ENCODE measurements at regions not wholly inside any gene's neighbourhood (a gene's known extent, or its start where the extent isn't known, plus 50 kb on each side); places are given as distances from the start of the nearest gene placed in this dataset.
A peak's percentile ranks its signal among the peaks of the same experiment; 100 is the strongest.

DNA sequence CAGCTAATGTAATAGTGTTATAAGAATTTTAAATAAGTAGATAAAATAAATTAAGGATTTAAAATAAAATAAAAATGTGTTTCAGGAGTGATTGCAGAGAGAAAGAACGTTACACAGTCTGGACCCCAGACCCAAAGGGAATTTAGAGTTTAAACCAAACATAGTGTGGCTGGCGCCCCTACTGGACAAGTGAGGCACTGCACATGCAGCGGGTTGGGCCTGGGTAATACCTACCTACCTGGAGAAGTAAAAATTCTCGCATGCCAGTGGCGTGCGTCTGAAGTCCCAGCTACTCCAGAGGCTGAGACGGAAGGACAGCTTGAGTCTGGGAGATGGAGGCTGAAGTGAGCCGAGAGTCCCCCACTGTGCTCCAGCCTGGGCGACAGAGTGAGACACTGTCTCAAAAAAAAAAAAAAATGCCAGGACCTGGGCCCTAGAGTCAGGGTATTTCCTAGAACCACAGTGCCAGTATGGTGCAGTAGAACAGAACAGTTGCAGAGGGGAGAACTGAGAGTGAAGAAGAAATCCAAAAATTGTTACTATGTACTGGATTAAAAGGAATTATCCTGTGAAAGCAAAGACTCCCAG lies 71.4 kb upstream of the TCF21 start:
- Histone ChIP-seq H3K9ac (ENCODE audit: low read depth in 1 of 2, low read length in 2 of 2) (no peak overlapping the region), H3K27me3 (ENCODE audit: control insufficient read depth in 4 of 4, insufficient read depth in 4 of 4, low read length in 3 of 4) (no peaks in the 10 kb centered on the region), H3K9me3 (ENCODE audit: control insufficient read depth in 4 of 4, low read length in 3 of 4) (no peaks in the 10 kb centered on the region), H3K4me3 (ENCODE audit: low read depth in 1 of 3, low read length in 3 of 3) (no peak overlapping the region), H3K27ac (ENCODE audit: low read depth in 1 of 2, low read length in 2 of 2) (no peak overlapping the region), H3K36me3 (ENCODE audit: control insufficient read depth in 4 of 4, insufficient read depth in 3 of 4, low read depth in 1 of 4, low read length in 3 of 4) (no peaks in the 10 kb centered on the region), H3K4me1 (ENCODE audit: control insufficient read depth in 4 of 4, insufficient read depth in 4 of 4, low read length in 3 of 4) (no peaks in the 10 kb centered on the region)
- TF ChIP-seq RAD21 (IDR thresholded peaks at IDR 0.05) (peak in 1 of 2 donors; percentile 28), NR2F2 (IDR thresholded peaks at IDR 0.05) (no peak)
- TF ChIP-seq, protein P1, sequence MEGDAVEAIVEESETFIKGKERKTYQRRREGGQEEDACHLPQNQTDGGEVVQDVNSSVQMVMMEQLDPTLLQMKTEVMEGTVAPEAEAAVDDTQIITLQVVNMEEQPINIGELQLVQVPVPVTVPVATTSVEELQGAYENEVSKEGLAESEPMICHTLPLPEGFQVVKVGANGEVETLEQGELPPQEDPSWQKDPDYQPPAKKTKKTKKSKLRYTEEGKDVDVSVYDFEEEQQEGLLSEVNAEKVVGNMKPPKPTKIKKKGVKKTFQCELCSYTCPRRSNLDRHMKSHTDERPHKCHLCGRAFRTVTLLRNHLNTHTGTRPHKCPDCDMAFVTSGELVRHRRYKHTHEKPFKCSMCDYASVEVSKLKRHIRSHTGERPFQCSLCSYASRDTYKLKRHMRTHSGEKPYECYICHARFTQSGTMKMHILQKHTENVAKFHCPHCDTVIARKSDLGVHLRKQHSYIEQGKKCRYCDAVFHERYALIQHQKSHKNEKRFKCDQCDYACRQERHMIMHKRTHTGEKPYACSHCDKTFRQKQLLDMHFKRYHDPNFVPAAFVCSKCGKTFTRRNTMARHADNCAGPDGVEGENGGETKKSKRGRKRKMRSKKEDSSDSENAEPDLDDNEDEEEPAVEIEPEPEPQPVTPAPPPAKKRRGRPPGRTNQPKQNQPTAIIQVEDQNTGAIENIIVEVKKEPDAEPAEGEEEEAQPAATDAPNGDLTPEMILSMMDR (IDR thresholded peaks at IDR 0.05; ENCODE audit: low read depth, low read length, missing input control): peak; percentile 45
- 75% methylated on average over 9 of the region's 9 CpGs for WGBS
- peak; percentile 37 for DNase-seq (ENCODE audit: low spot score)

DNA sequence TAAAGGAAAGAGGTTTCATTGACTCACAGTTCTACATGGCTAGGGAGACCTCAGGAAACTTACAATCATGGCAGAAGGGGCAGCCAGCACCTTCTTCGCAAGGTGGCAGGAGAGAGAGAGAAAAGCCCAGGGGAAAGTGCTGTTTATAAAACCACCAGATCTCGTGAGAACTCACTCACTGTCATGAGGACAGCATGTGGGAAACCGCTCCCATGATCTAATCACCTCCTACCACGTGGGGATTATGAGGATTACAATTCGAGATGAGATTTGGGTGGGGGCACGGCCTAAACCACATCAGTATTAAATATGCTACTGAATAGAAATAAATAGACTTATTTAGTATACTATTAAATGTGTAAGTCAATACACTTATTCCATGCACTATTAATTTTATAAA lies 70.6 kb upstream of the TCF21 start:
- 69% methylated on average over 6 of the region's 6 CpGs for WGBS
- TF ChIP-seq FOXA2 (IDR thresholded peaks at IDR 0.05) (no peak), RAD21 (IDR thresholded peaks at IDR 0.05) (no peak), TAF1 (conservative IDR thresholded peaks at IDR 0.05) (no peak), SP1 (IDR thresholded peaks at IDR 0.05) (no peak), YY1 (IDR thresholded peaks at IDR 0.05) (no peak), HNF4G (IDR thresholded peaks at IDR 0.05) (no peak), GABPA (IDR thresholded peaks at IDR 0.05 in 1 of 2, conservative IDR thresholded peaks at IDR 0.05 in 1 of 2) (no peak), REST (IDR thresholded peaks at IDR 0.05) (no peak), NR2F2 (IDR thresholded peaks at IDR 0.05) (no peak), EGR1 (IDR thresholded peaks at IDR 0.05; ENCODE audit: low read depth in 2 of 2) (no peak), HNF4A (conservative IDR thresholded peaks at IDR 0.05) (no peak), RXRA (IDR thresholded peaks at IDR 0.05) (no peak), JUND (IDR thresholded peaks at IDR 0.05) (no peak), FOXA1 (IDR thresholded peaks at IDR 0.05) (no peak)
- TF ChIP-seq, protein P2, sequence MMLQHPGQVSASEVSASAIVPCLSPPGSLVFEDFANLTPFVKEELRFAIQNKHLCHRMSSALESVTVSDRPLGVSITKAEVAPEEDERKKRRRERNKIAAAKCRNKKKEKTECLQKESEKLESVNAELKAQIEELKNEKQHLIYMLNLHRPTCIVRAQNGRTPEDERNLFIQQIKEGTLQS (IDR thresholded peaks at IDR 0.05): no peak
- TF ChIP-seq, protein P1 (IDR thresholded peaks at IDR 0.05; ENCODE audit: low read depth, low read length, missing input control): no peak
- TF ChIP-seq, protein P3, sequence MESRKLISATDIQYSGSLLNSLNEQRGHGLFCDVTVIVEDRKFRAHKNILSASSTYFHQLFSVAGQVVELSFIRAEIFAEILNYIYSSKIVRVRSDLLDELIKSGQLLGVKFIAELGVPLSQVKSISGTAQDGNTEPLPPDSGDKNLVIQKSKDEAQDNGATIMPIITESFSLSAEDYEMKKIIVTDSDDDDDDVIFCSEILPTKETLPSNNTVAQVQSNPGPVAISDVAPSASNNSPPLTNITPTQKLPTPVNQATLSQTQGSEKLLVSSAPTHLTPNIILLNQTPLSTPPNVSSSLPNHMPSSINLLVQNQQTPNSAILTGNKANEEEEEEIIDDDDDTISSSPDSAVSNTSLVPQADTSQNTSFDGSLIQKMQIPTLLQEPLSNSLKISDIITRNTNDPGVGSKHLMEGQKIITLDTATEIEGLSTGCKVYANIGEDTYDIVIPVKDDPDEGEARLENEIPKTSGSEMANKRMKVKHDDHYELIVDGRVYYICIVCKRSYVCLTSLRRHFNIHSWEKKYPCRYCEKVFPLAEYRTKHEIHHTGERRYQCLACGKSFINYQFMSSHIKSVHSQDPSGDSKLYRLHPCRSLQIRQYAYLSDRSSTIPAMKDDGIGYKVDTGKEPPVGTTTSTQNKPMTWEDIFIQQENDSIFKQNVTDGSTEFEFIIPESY (IDR thresholded peaks at IDR 0.05): no peak
- TF ChIP-seq, protein P4, sequence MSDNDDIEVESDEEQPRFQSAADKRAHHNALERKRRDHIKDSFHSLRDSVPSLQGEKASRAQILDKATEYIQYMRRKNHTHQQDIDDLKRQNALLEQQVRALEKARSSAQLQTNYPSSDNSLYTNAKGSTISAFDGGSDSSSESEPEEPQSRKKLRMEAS (IDR thresholded peaks at IDR 0.05): no peak

More for the DNA sequence above, 70.6 kb upstream of the TCF21 start:
- no peak overlapping the region for H3K27ac ChIP-seq (ENCODE audit: low read depth in 1 of 2, low read length in 2 of 2)
- no peaks in the 10 kb centered on the region for H3K4me1 ChIP-seq (ENCODE audit: control insufficient read depth in 4 of 4, insufficient read depth in 4 of 4, low read length in 3 of 4)
- H3K9ac ChIP-seq (ENCODE audit: low read depth in 1 of 2, low read length in 2 of 2): no peak overlapping the region
- no peak for DNase-seq (ENCODE audit: low spot score)
- H3K36me3 ChIP-seq (ENCODE audit: control insufficient read depth in 4 of 4, insufficient read depth in 3 of 4, low read depth in 1 of 4, low read length in 3 of 4): no peaks in the 10 kb centered on the region
- H3K9me3 ChIP-seq (ENCODE audit: control insufficient read depth in 4 of 4, low read length in 3 of 4): no peaks in the 10 kb centered on the region
- H3K4me3 ChIP-seq (ENCODE audit: low read depth in 1 of 3, low read length in 3 of 3): no peak overlapping the region
- H3K27me3 ChIP-seq (ENCODE audit: control insufficient read depth in 4 of 4, insufficient read depth in 4 of 4, low read length in 3 of 4): peaks cover 0 to 5% (median 0%) of the 10 kb centered on the region in 4 donors
